GM18909 (cell line): ENCODE measurements at regions not wholly inside any gene's neighbourhood (a gene's known extent, or its start where the extent isn't known, plus 50 kb on each side); places are given as distances from the start of the nearest gene placed in this dataset.
"Not testable (repeated sequence)": the region's sequence is repeated elsewhere in the genome, so short reads cannot be mapped to it uniquely, and the experiment has no call there.

Experiments used
- ATAC-seq: cut with Tn5 transposase; IDR thresholded peaks from one replicate; pipeline ENCODE4 v1.9.1; 2021; ENCODE audit warnings: mild to moderate bottlenecking; ENCODE audit not compliant: unreplicated experiment, poor library complexity

GRCh38 chr15:96213045-96213444, 117.5 kb upstream of the NR2F2 start:
- ATAC-seq: no peak

GRCh38 chr15:96213896-96214295, 116.6 kb upstream of the NR2F2 start:
- ATAC-seq: no peak

GRCh38 chr15:96216481-96216880, 114.0 kb upstream of the NR2F2 start:
- not testable (repeated sequence) for ATAC-seq

- ATAC-seq: no peak
These were observed 112.5 kb upstream of the NR2F2 start for GRCh38 chr15:96217983-96218382.

- ATAC-seq: no peak
These were observed 111.7 kb upstream of the NR2F2 start for GRCh38 chr15:96218623-96219455.

GRCh38 chr15:96219681-96220080, 110.8 kb upstream of the NR2F2 start:
- ATAC-seq: no peak

GRCh38 chr15:96220657-96221056, 109.8 kb upstream of the NR2F2 start:
- ATAC-seq: no peak

GRCh38 chr15:96222981-96223380, 107.5 kb upstream of the NR2F2 start:
- no peak for ATAC-seq

GRCh38 chr15:96223939-96224338, 106.6 kb upstream of the NR2F2 start:
- no peak for ATAC-seq

- ATAC-seq: no peak
These were observed 104.7 kb upstream of the NR2F2 start for GRCh38 chr15:96225642-96226259.

GRCh38 chr15:96230526-96231181, 99.8 kb upstream of the NR2F2 start:
- ATAC-seq: no peak

- no peak for ATAC-seq
These were observed 98.2 kb upstream of the NR2F2 start for GRCh38 chr15:96232335-96232734.

- ATAC-seq: no peak
These were observed 96.2 kb upstream of the NR2F2 start for GRCh38 chr15:96234109-96234892.

GRCh38 chr15:96237002-96237401, 93.5 kb upstream of the NR2F2 start:
- no peak for ATAC-seq

GRCh38 chr15:96242761-96243160, 87.7 kb upstream of the NR2F2 start:
- ATAC-seq: no peak

- no peak for ATAC-seq
These were observed 86.8 kb upstream of the NR2F2 start for GRCh38 chr15:96243701-96244100.

GRCh38 chr15:96245252-96245651, 85.2 kb upstream of the NR2F2 start:
- ATAC-seq: no peak

GRCh38 chr15:96246057-96246456, 84.4 kb upstream of the NR2F2 start:
- no peak for ATAC-seq

GRCh38 chr15:96247621-96248305, 82.7 kb upstream of the NR2F2 start:
- no peak for ATAC-seq

- no peak for ATAC-seq
These were observed 78.4 kb upstream of the NR2F2 start for GRCh38 chr15:96252148-96252547.
